C4-2B (cell line): ENCODE measurements at regions not wholly inside any gene's neighbourhood (a gene's known extent, or its start where the extent isn't known, plus 50 kb on each side); places are given as distances from the start of the nearest gene placed in this dataset.
A peak's percentile ranks its signal among the peaks of the same experiment; 100 is the strongest.

Experiments used
- H3K27ac ChIP-seq: fragments of 450-650 bp; 2 replicates; pipeline ENCODE4 v1.5.1; 2017
- ZFX ChIP-seq: fragments of 450-650 bp; IDR thresholded peaks from 2 replicates; pipeline ENCODE4 v1.6.1; 2017
- TF ChIP-seq, protein P1 (sequence below): fragments of 450-650 bp; conservative IDR thresholded peaks from 2 replicates; pipeline ENCODE4 v1.5.1; 2017; ENCODE audit warnings: mild to moderate bottlenecking

DNA sequence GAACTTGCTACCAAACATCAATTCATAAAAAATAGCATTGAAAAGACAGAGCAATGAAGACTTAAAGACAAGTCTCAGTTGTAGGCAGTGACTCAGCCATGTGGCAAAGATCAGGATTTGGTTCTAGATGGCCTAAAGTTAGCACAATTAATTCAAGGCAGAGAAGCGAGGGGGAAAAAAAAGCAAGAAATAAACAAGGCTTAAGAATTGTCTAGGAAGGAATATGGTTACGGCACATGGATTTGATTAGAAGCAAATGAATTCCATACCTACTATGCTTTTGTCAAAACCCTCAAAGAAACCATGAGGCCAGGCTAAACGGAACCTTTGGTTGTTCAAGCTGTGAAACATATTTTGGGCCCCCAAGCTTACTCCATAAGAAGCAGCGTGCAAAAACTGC is 362.2 kb upstream of the KCNH7 start:
- no peak for TF ChIP-seq ZFX
- TF ChIP-seq, protein P1, sequence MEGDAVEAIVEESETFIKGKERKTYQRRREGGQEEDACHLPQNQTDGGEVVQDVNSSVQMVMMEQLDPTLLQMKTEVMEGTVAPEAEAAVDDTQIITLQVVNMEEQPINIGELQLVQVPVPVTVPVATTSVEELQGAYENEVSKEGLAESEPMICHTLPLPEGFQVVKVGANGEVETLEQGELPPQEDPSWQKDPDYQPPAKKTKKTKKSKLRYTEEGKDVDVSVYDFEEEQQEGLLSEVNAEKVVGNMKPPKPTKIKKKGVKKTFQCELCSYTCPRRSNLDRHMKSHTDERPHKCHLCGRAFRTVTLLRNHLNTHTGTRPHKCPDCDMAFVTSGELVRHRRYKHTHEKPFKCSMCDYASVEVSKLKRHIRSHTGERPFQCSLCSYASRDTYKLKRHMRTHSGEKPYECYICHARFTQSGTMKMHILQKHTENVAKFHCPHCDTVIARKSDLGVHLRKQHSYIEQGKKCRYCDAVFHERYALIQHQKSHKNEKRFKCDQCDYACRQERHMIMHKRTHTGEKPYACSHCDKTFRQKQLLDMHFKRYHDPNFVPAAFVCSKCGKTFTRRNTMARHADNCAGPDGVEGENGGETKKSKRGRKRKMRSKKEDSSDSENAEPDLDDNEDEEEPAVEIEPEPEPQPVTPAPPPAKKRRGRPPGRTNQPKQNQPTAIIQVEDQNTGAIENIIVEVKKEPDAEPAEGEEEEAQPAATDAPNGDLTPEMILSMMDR: no peak
- no peak overlapping the region for H3K27ac ChIP-seq

DNA sequence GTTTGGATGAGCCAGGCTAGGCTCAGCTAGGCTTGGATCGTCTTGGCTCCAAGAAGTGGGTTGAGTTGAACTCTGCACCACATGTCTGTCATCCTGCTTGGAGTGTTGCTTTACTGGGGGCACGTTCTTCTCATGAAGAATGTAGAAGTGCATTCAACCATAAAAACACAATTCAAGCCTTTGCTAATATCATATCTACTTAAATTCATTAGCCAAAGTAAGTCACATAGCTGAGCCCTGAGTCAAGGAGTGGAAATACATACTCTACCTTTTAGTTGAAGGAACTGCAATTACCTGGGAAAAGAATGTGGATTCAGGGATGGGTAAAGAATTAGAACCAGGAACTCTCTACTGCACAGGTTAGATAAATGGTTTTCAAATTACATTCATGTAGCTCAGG is 360.4 kb upstream of the KCNH7 start:
- TF ChIP-seq, protein P1: no peak
- no peak for TF ChIP-seq ZFX

DNA sequence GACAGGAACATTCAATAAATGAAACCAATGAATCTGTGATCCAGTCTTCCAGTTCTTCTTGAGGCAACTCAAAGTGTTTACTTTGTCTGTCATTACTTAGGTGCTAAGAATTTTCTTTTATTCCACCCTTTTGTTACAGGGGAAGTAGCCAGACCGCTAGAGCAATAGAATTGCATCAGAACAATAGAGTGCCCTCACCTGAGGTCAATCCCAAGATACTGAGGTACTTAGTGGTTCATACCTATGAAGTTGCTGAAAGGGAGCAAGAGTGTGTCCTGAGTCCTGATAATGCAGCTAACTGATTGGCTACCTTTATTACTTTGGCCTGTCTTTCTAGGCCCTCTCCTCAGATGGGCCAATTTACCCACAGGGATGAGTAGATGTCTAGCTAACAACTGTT is 359.4 kb upstream of the KCNH7 start:
- TF ChIP-seq ZFX: no peak
- TF ChIP-seq, protein P1: no peak
- no peak overlapping the region for H3K27ac ChIP-seq

More for the DNA sequence above, 360.4 kb upstream of the KCNH7 start:
- no peak overlapping the region for H3K27ac ChIP-seq

DNA sequence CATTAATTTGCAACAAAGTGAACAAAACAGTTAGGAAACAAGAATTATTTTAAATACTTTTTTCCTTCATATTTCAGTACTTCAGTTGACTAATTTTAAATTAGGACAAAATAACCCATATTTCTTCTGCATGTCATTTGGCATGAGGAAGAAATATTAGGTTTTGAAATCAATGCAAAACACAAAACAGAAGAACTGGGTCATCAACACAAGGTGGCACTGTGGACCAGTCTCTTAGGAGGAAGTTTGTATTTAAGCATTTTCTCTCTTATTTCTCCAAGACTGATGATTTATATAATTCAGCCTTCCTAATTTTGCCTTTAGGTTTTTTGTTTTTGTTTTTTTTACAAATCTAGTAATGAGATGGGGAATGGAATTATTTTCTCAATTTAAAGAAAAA is 352.8 kb upstream of the KCNH7 start:
- TF ChIP-seq ZFX: no peak
- TF ChIP-seq, protein P1: peak; percentile 78

DNA sequence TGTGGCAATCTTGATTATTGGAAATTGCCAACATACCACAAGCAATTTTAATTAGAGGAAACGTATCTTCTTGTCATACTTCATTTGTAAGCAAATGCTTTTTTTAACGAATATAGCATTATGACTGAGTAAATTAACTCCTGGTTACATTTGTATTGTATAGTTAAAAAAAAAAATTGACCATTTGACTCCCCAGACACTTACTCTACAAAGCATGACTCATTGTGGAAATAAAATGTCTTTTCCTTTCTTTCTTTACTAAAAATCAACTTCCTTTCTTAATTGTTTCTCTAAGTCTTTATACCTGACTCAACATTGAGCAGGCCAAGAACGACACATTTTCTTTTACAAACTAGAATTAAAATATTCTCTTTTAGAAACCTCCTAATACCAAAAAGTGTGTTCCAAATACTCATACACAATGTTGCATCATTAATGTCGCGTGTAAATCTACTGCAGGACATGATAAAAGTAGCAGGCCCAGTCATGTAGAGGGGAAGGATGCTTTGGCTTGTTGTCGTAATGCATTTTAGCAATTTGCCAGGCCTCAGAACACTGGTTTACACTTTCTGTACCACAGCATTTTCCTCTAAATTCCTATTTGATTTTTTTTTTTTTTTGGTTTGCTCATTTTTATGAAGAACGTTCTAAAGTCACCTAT is 349.6 kb upstream of the KCNH7 start:
- no peak for TF ChIP-seq ZFX
- TF ChIP-seq, protein P1: no peak
- no peak overlapping the region for H3K27ac ChIP-seq

More for the DNA sequence above, 352.8 kb upstream of the KCNH7 start:
- H3K27ac ChIP-seq: no peak overlapping the region

DNA sequence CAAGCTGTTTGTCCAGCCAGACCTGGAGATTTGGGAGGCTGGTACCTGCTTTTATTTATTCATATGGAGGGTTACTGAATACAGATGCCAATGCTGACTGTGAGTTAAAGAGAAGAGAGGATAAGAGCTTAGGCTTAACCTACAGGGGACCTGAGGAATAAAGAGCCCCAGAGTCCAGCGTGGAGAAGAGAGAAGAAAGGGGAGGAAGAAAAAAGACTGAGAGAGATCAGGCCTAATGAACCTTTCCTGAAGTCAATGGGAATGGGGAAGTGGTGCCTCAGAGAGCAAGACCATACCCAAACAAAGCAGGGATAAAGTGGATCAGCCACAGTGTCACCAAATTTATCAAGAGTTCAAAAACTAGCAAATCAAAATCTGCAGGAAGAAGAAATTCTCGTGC is 348.6 kb upstream of the KCNH7 start:
- TF ChIP-seq, protein P1: no peak

DNA sequence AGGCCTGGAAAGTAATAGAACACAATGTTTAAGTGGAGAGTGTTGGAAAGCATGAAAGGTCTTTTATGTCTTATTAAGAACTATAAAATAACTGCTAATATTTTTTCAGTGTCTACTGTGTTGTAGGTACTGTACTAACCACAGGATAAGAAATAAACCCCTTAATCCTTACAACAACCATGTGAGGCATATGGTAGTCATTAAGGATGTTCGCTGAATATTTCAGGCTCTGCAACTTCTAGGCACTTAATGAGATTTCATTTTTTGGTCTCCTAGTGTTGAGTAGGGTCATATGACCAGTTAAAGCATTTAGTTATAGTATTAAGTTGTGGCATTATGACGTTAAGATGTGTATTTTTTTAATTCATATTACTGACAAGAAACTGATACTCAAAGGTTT is 346.6 kb upstream of the KCNH7 start:
- TF ChIP-seq, protein P1: no peak
- TF ChIP-seq ZFX: no peak
- H3K27ac ChIP-seq: no peak overlapping the region

More for the DNA sequence above, 348.6 kb upstream of the KCNH7 start:
- no peak overlapping the region for H3K27ac ChIP-seq
